ENCODE measurements at regions not wholly inside any gene's neighbourhood (a gene's known extent, or its start where the extent isn't known, plus 50 kb on each side); places are given as distances from the start of the nearest gene placed in this dataset.

DNA sequence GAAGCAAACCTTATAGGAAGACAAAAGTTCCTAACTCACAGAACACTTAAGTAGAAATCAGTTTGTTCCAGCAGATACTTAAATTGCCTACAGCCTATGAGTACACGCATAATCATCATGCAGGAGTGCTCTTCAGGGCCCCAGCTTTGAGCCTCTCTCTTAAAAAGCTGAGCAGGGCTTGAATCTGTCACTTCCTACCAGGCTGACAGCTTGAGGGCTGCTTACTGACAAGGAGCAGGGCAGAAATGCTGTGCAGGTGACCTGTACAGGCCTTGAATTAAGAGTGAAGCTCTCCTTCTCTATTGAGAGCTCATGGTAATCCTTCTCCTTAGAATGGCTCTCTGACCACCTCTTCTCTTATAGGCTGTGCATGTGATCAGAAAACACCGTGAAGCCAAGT is 66.5 kb upstream of the MAST4 start:
- TF ChIP-seq SUZ12 (IDR thresholded peaks at IDR 0.05; ENCODE audit: extremely low read depth, insufficient read depth, insufficient read length) (no peak), ZNF274 (IDR thresholded peaks at IDR 0.05; ENCODE audit: low read depth, low read length) (no peak), YY1 (IDR thresholded peaks at IDR 0.05; ENCODE audit: insufficient read depth, insufficient read length) (no peak)

DNA sequence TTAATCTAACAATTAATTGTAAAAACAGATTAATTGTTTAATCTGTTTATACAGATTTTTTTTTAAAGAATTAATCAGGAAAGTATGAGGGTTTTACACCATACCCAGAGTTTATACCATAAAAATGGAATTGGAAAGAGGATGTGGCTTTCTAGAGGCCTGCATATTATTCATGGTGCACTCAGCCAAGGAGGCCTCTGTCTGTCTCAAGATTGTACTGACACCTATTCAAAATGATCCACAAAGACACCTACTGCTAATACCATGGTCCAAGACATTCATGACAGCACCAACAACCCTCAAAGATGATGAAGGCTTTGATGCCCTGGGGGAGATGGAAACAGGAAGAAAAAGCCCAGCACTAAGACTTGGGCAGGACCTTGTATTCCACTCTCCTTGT is 58.1 kb upstream of the MAST4 start:
- Histone ChIP-seq H3K9me3 (ENCODE audit: insufficient read depth, low read length) (no peaks in the 10 kb centered on the region), H3K4me3 (ENCODE audit: insufficient read length, low read depth) (no peak overlapping the region), H3K4me1 (ENCODE audit: insufficient read depth, insufficient read length) (no peaks in the 10 kb centered on the region), H3K27me3 (ENCODE audit: insufficient read depth, insufficient read length) (no peaks in the 10 kb centered on the region), H3K36me3 (ENCODE audit: insufficient read depth, insufficient read length, low read length) (no peaks in the 10 kb centered on the region), H3K9ac (ENCODE audit: insufficient read length, low read depth) (no peak overlapping the region)
- no peak for DNase-seq (ENCODE audit: low read depth, low spot score)
- TF ChIP-seq SUZ12 (IDR thresholded peaks at IDR 0.05; ENCODE audit: extremely low read depth, insufficient read depth, insufficient read length) (no peak), YY1 (IDR thresholded peaks at IDR 0.05; ENCODE audit: insufficient read depth, insufficient read length) (no peak), ZNF274 (IDR thresholded peaks at IDR 0.05; ENCODE audit: low read depth, low read length) (no peak)

More for the DNA sequence above, 66.5 kb upstream of the MAST4 start:
- Histone ChIP-seq H3K4me3 (ENCODE audit: insufficient read length, low read depth) (no peak overlapping the region), H3K27me3 (ENCODE audit: insufficient read depth, insufficient read length) (no peaks in the 10 kb centered on the region), H3K36me3 (ENCODE audit: insufficient read depth, insufficient read length, low read length) (no peaks in the 10 kb centered on the region), H3K9ac (ENCODE audit: insufficient read length, low read depth) (no peak overlapping the region), H3K4me1 (ENCODE audit: insufficient read depth, insufficient read length) (no peaks in the 10 kb centered on the region), H3K9me3 (ENCODE audit: insufficient read depth, low read length) (no peaks in the 10 kb centered on the region)
- DNase-seq (ENCODE audit: low read depth, low spot score), result no peak

DNA sequence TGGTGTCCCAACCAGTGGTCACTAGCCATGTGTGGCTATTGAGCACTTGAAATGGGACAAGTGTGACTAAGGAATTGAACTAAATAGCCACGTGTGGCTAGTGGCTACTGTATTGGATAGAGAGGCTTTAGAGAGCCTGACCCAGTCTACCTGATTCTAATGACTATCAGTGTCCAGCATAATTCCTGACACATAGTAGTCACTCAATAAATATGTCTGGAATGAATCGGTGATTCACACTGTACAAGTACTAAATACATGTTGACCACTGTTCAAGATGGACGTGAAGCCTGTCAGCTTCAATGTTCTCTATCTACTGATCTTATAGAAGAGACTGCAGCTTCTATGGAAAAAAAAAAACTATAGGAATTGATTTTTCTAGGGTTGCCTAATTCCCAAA is 57.7 kb upstream of the MAST4 start:
- no peak overlapping the region for H3K4me3 ChIP-seq (ENCODE audit: insufficient read length, low read depth)
- no peak for TF ChIP-seq ZNF274 (IDR thresholded peaks at IDR 0.05; ENCODE audit: low read depth, low read length)
- no peak for TF ChIP-seq YY1 (IDR thresholded peaks at IDR 0.05; ENCODE audit: insufficient read depth, insufficient read length)
- TF ChIP-seq SUZ12 (IDR thresholded peaks at IDR 0.05; ENCODE audit: extremely low read depth, insufficient read depth, insufficient read length), result no peak
- no peaks in the 10 kb centered on the region for H3K4me1 ChIP-seq (ENCODE audit: insufficient read depth, insufficient read length)
- no peak overlapping the region for H3K9ac ChIP-seq (ENCODE audit: insufficient read length, low read depth)
- no peak for DNase-seq (ENCODE audit: low read depth, low spot score)
- no peaks in the 10 kb centered on the region for H3K9me3 ChIP-seq (ENCODE audit: insufficient read depth, low read length)
- no peaks in the 10 kb centered on the region for H3K36me3 ChIP-seq (ENCODE audit: insufficient read depth, insufficient read length, low read length)
- no peaks in the 10 kb centered on the region for H3K27me3 ChIP-seq (ENCODE audit: insufficient read depth, insufficient read length)

DNA sequence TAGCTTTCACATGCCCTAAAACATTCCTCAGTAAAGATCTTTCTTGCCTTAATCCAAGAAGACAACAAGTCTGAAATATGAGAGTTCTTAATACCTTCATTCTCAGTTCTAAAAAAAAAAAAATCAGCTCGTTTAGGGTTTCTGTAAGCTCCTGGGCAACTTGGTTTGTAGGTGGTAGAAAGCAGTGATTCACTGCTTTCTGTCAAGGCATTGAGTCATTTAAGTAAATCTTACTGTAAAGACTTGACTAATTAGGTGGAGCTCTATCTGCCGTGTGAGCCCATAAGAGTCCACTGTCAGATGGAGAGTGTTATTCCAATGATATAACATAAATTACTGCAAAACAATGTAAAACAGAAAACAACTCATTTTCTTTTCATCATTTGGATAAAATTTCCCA is 56.1 kb upstream of the MAST4 start:
- no peak for DNase-seq (ENCODE audit: low read depth, low spot score)
- TF ChIP-seq YY1 (IDR thresholded peaks at IDR 0.05; ENCODE audit: insufficient read depth, insufficient read length), result no peak
- no peak for TF ChIP-seq SUZ12 (IDR thresholded peaks at IDR 0.05; ENCODE audit: extremely low read depth, insufficient read depth, insufficient read length)
- no peak for TF ChIP-seq ZNF274 (IDR thresholded peaks at IDR 0.05; ENCODE audit: low read depth, low read length)
- H3K9me3 ChIP-seq (ENCODE audit: insufficient read depth, low read length), result no peaks in the 10 kb centered on the region

DNA sequence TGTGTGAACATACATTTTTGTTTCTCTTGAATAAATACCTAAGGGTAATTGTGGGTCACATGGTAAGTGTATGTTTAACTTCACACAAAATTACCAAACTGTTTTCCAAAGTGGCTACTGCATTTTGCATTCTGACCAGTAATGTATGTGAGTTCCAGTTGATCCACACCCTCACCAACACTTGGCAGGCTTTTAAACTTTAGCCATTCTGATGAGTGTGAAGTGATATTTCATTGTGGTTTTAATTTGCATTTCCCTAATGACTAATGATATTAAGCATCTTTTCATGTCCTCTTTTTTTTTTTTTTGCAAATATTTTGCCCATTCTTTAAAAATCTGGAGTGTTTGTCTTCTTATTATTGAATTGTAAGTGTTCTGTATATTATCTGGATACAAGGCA is 53.5 kb upstream of the MAST4 start:
- no peak overlapping the region for H3K4me3 ChIP-seq (ENCODE audit: insufficient read length, low read depth)
- H3K27me3 ChIP-seq (ENCODE audit: insufficient read depth, insufficient read length), result no peaks in the 10 kb centered on the region
- H3K36me3 ChIP-seq (ENCODE audit: insufficient read depth, insufficient read length, low read length), result no peaks in the 10 kb centered on the region
- no peaks in the 10 kb centered on the region for H3K4me1 ChIP-seq (ENCODE audit: insufficient read depth, insufficient read length)
- TF ChIP-seq YY1 (IDR thresholded peaks at IDR 0.05; ENCODE audit: insufficient read depth, insufficient read length) (no peak), SUZ12 (IDR thresholded peaks at IDR 0.05; ENCODE audit: extremely low read depth, insufficient read depth, insufficient read length) (no peak), ZNF274 (IDR thresholded peaks at IDR 0.05; ENCODE audit: low read depth, low read length) (no peak)
- no peak overlapping the region for H3K9ac ChIP-seq (ENCODE audit: insufficient read length, low read depth)
- peaks cover 11% of the 10 kb centered on the region for H3K9me3 ChIP-seq (ENCODE audit: insufficient read depth, low read length)
- no peak for DNase-seq (ENCODE audit: low read depth, low spot score)

More for the DNA sequence above, 56.1 kb upstream of the MAST4 start:
- no peaks in the 10 kb centered on the region for H3K4me1 ChIP-seq (ENCODE audit: insufficient read depth, insufficient read length)
- H3K36me3 ChIP-seq (ENCODE audit: insufficient read depth, insufficient read length, low read length), result no peaks in the 10 kb centered on the region
- no peaks in the 10 kb centered on the region for H3K27me3 ChIP-seq (ENCODE audit: insufficient read depth, insufficient read length)
- H3K9ac ChIP-seq (ENCODE audit: insufficient read length, low read depth), result no peak overlapping the region
- H3K4me3 ChIP-seq (ENCODE audit: insufficient read length, low read depth), result no peak overlapping the region
